Stomach (tissue), 8 donors: ENCODE measurements at regions not wholly inside any gene's neighbourhood (a gene's known extent, or its start where the extent isn't known, plus 50 kb on each side); places are given as distances from the start of the nearest gene placed in this dataset.
A peak's percentile ranks its signal among the peaks of the same experiment; 100 is the strongest.

Experiments
- DNase-seq, 2 donors: peaks; one replicate each; pipeline versions ENCODE4 v3.0.0 to v3.0.0-alpha.2; 2013 to 2019
- H3K27ac ChIP-seq, 5 donors: fragments of 200-600 bp in 4 of 5; sonication (generic) in 4 of 5; one replicate each; pipeline ENCODE4 v1.5.1; 2013 to 2019; ENCODE audit warnings: mild to moderate bottlenecking in 1 of 5, moderate library complexity in 1 of 5
- H3K27me3 ChIP-seq, 3 donors: fragments of 200-600 bp; sonication (generic); one replicate each; pipeline ENCODE4 v1.5.1; 2017 to 2019; ENCODE audit warnings: mixed run types in 1 of 3
- H3K36me3 ChIP-seq, 4 donors: fragments of 200-600 bp; sonication (generic); 1 replicate in 3 of 4; 2 replicates in 1 of 4; pipeline ENCODE4 v1.5.1; 2016 to 2019
- H3K4me1 ChIP-seq, 4 donors: fragments of 200-600 bp; sonication (generic); one replicate each; pipeline ENCODE4 v1.5.1; 2016 to 2019
- H3K4me3 ChIP-seq, 4 donors: fragments of 200-600 bp; sonication (generic) in 3 of 4; one replicate each; pipeline ENCODE4 v1.5.1; 2016 to 2019; ENCODE audit warnings: mild to moderate bottlenecking in 1 of 4
- H3K9me3 ChIP-seq, 4 donors: fragments of 200-600 bp; sonication (generic); one replicate each; pipeline ENCODE4 v1.5.1; 2016 to 2019
- CTCF ChIP-seq, 7 experiments: fragments of 450-650 bp in 4 of 7; fragments of 200-600 bp in 3 of 7; sonication (generic) in 3 of 7; IDR thresholded peaks; one replicate each; pipeline ENCODE4 v1.5.1; 2016 to 2019; ENCODE audit warnings: antibody characterized with exemption in 7 of 7, control low read depth in 2 of 7, mild to moderate bottlenecking in 1 of 7
- EP300 ChIP-seq: sonication (generic); formaldehyde crosslinking; IDR thresholded peaks from one replicate; pipeline ENCODE4 v1.6.1; 2017; ENCODE audit warnings: antibody characterized with exemption
- POLR2A ChIP-seq, 4 donors: fragments of 450-650 bp; IDR thresholded peaks; one replicate each; pipeline ENCODE4 v1.6.1; 2016; ENCODE audit warnings: antibody characterized with exemption in 4 of 4, control low read depth in 2 of 4, mild to moderate bottlenecking in 1 of 4, moderate library complexity in 1 of 4
- POLR2AphosphoS5 ChIP-seq, 3 donors: sonication (generic); formaldehyde crosslinking; IDR thresholded peaks; one replicate each; pipeline ENCODE4 v1.6.1; 2016; ENCODE audit warnings: antibody characterized with exemption in 3 of 3
- WGBS, 5 donors: extraction: QIAGEN DNeasy Blood & Tissue Kit in 3 of 5; methylation state at CpG; one replicate each; pipeline versions ENCODE4 v1.1.5 to v1.1.7; 2013 to 2018; 5-methylcytosine and 5-hydroxymethylcytosine counted together
- intact Hi-C: fragments of 100-400 bp; cut with DNase I; formaldehyde crosslinking; loops from one replicate; pipeline ENCODE4 v1.15.1; 2023; ENCODE audit warnings: low total_unique reads
- donor health status: healthy with polysubstance abuse.
- donor health status: Bipolar disorder and iron deficiency.
- donor health status: healthy.

GRCh38 chr6:97666889-97667288 is 383.9 kb upstream of the MMS22L start:
- no peaks in the 10 kb centered on the region for H3K9me3 ChIP-seq
- peaks cover 0 to 9% (median 0%) of the 10 kb centered on the region in 4 donors for H3K4me1 ChIP-seq
- 34 to 64% (median 43%) methylated on average over 1 of the region's 1 CpG for WGBS, 5 donors
- no peak for TF ChIP-seq CTCF (IDR thresholded peaks at IDR 0.05)
- no peak for TF ChIP-seq POLR2A (IDR thresholded peaks at IDR 0.05)
- no peak for TF ChIP-seq POLR2AphosphoS5 (IDR thresholded peaks at IDR 0.05)
- TF ChIP-seq EP300 = no peak
- intact Hi-C loops = no loop called here
- H3K27me3 ChIP-seq = no peaks in the 10 kb centered on the region
- no peak overlapping the region for H3K4me3 ChIP-seq
- DNase-seq = no peak
- no peaks in the 10 kb centered on the region for H3K36me3 ChIP-seq
- no peak overlapping the region for H3K27ac ChIP-seq

GRCh38 chr6:97668716-97669115 is 385.7 kb upstream of the MMS22L start:
- DNase-seq = peak in 1 of 2 donors; percentile 2
- Histone ChIP-seq H3K4me3 (peak overlapping the region in 1 of 4 donors; percentile 20), H3K27me3 (no peaks in the 10 kb centered on the region), H3K27ac (no peak overlapping the region), H3K9me3 (no peaks in the 10 kb centered on the region), H3K36me3 (no peaks in the 10 kb centered on the region), H3K4me1 (peaks cover 0 to 9% (median 0%) of the 10 kb centered on the region in 4 donors)
- TF ChIP-seq POLR2AphosphoS5 (IDR thresholded peaks at IDR 0.05) (no peak), EP300 (no peak), CTCF (IDR thresholded peaks at IDR 0.05) (no peak), POLR2A (IDR thresholded peaks at IDR 0.05) (no peak)
- intact Hi-C loops = no loop called here
- 14 to 34% (median 23%) methylated on average over 11 of the region's 11 CpGs for WGBS, 5 donors

GRCh38 chr6:97669191-97670031 is 386.4 kb upstream of the MMS22L start:
- TF ChIP-seq POLR2AphosphoS5 (IDR thresholded peaks at IDR 0.05) = no peak
- no peak for TF ChIP-seq EP300
- no peak for TF ChIP-seq CTCF (IDR thresholded peaks at IDR 0.05)
- no peak for TF ChIP-seq POLR2A (IDR thresholded peaks at IDR 0.05)
- 16 to 22% (median 17%) methylated on average over 15 of the region's 15 CpGs for WGBS, 5 donors

GRCh38 chr6:97674802-97675201 is 391.8 kb upstream of the MMS22L start:
- Histone ChIP-seq H3K36me3 (no peaks in the 10 kb centered on the region), H3K27ac (no peak overlapping the region), H3K9me3 (no peaks in the 10 kb centered on the region), H3K27me3 (no peaks in the 10 kb centered on the region), H3K4me3 (no peak overlapping the region), H3K4me1 (no peaks in the 10 kb centered on the region)
- WGBS, 5 donors = 67 to 83% (median 76%) methylated on average over 2 to 3 of the region's 3 CpGs
- intact Hi-C loops = no loop called here
- DNase-seq = no peak
- TF ChIP-seq POLR2AphosphoS5 (IDR thresholded peaks at IDR 0.05) (no peak), CTCF (IDR thresholded peaks at IDR 0.05) (no peak), POLR2A (IDR thresholded peaks at IDR 0.05) (no peak), EP300 (no peak)

More at GRCh38 chr6:97669191-97670031, 386.4 kb upstream of the MMS22L start:
- no peaks in the 10 kb centered on the region for H3K9me3 ChIP-seq
- no peak overlapping the region for H3K27ac ChIP-seq
- peak in 1 of 2 donors; percentile 26 for DNase-seq
- peak overlapping the region in 3 of 4 donors; percentile 10 to 20 (median 18) for H3K4me3 ChIP-seq
- H3K4me1 ChIP-seq = peaks cover 0 to 9% (median 0%) of the 10 kb centered on the region in 4 donors
- H3K27me3 ChIP-seq = no peaks in the 10 kb centered on the region
- no peaks in the 10 kb centered on the region for H3K36me3 ChIP-seq
- intact Hi-C loops = no loop called here
